IMR-90 (cell line): ENCODE measurements at regions not wholly inside any gene's neighbourhood (a gene's known extent, or its start where the extent isn't known, plus 50 kb on each side); places are given as distances from the start of the nearest gene placed in this dataset.

Experiments used
- ATAC-seq: fragments of 200-7000 bp; cut with Tn5 transposase; 2 replicates; pipeline ENCODE4 v1.9.1; 2020; ENCODE audit warnings: low read depth, mild to moderate bottlenecking, moderate library complexity
- BruUV-seq: library from RNA; stranded (reverse); fragments of 400-500 nt; replicated peaks from 2 replicates; lab custom pipeline; 2021; lab: Mats Ljungman, UMichigan
- CTCF ChIA-PET: fragments of 300-600 bp; formaldehyde crosslinking; extraction: SDS; loops from one replicate; lab custom pipeline; 2021; ENCODE audit warnings: antibody characterized with exemption; lab: Yijun Ruan, JAX
- POLR2A ChIA-PET: fragments of 300-600 bp; sonication (Branson Sonifier 250); formaldehyde crosslinking; loops from one replicate; lab custom pipeline; 2022; ENCODE audit warnings: antibody characterized with exemption; ENCODE audit not compliant: unreplicated experiment; lab: Charles Lee
- DNase-seq: peaks from one replicate; pipeline ENCODE4 v3.0.0; 2013
- H2AFZ ChIP-seq: replicated peaks from 2 replicates; pipeline ENCODE3; 2013; ENCODE audit warnings: low read length, mild to moderate bottlenecking; ENCODE audit not compliant: poor library complexity
- H2AK5ac ChIP-seq: 2 replicates; pipeline ENCODE4 v1.6.1; 2013; ENCODE audit warnings: low read depth, low read length, inconsistent platforms
- H2AK9ac ChIP-seq: replicated peaks from 2 replicates; pipeline ENCODE3; 2013; ENCODE audit warnings: mild to moderate bottlenecking, low read depth, low read length, moderate library complexity; ENCODE audit not compliant: poor library complexity
- H2BK120ac ChIP-seq: 2 replicates; pipeline ENCODE4 v1.6.1; 2013; ENCODE audit warnings: low read depth, low read length, inconsistent platforms
- H2BK15ac ChIP-seq: 3 replicates; pipeline ENCODE4 v1.6.1; 2013; ENCODE audit warnings: low read depth, low read length, inconsistent platforms
- H2BK20ac ChIP-seq: 2 replicates; pipeline ENCODE4 v1.6.1; 2013; ENCODE audit warnings: low read depth, mild to moderate bottlenecking, inconsistent platforms, low read length, moderate library complexity
- H2BK5ac ChIP-seq: 2 replicates; pipeline ENCODE4 v1.6.1; 2013; ENCODE audit warnings: mild to moderate bottlenecking, low read depth, low read length, inconsistent platforms; ENCODE audit not compliant: poor library complexity, severe bottlenecking
- H3K14ac ChIP-seq: replicated peaks from 2 replicates; pipeline ENCODE4 v1.6.1; 2013; ENCODE audit warnings: low read depth, low read length, inconsistent platforms
- H3K18ac ChIP-seq: 2 replicates; pipeline ENCODE4 v1.6.1; 2013; ENCODE audit warnings: low read depth, low read length, control low read depth
- H3K23ac ChIP-seq: 2 replicates; pipeline ENCODE4 v1.6.1; 2013; ENCODE audit warnings: low read depth, low read length, inconsistent platforms
- H3K27ac ChIP-seq: 2 replicates; pipeline ENCODE4 v1.5.1; 2013; ENCODE audit warnings: mild to moderate bottlenecking, control low read depth, low read length; ENCODE audit not compliant: insufficient read depth
- H3K27me3 ChIP-seq: 2 replicates; pipeline ENCODE4 v1.6.1; 2013; ENCODE audit warnings: low read length; ENCODE audit not compliant: control insufficient read depth, insufficient read depth
- H3K36me3 ChIP-seq: 2 replicates; pipeline ENCODE4 v1.6.1; 2013; ENCODE audit warnings: low read length, mixed read lengths; ENCODE audit not compliant: control insufficient read depth, insufficient read depth
- H3K4ac ChIP-seq: 2 replicates; pipeline ENCODE4 v1.6.1; 2013; ENCODE audit warnings: low read depth, low read length, inconsistent platforms
- H3K4me1 ChIP-seq: 2 replicates; pipeline ENCODE4 v1.6.1; 2013; ENCODE audit warnings: low read length, mixed read lengths; ENCODE audit not compliant: control insufficient read depth, insufficient read depth
- H3K4me2 ChIP-seq: 2 replicates; pipeline ENCODE4 v1.6.1; 2013; ENCODE audit warnings: low read depth, mild to moderate bottlenecking, control low read depth, low read length, moderate library complexity
- H3K4me3 ChIP-seq: 2 replicates; pipeline ENCODE4 v1.5.1; 2013; ENCODE audit warnings: low read depth, mild to moderate bottlenecking, control low read depth, low read length, moderate library complexity; ENCODE audit not compliant: insufficient read depth
- H3K56ac ChIP-seq: 2 replicates; pipeline ENCODE4 v1.6.1; 2013; ENCODE audit warnings: low read length, inconsistent platforms; ENCODE audit not compliant: insufficient read depth; ENCODE audit errors: extremely low read depth
- H3K79me1 ChIP-seq, 2 experiments: 2 replicates each; pipeline ENCODE4 v1.6.1; 2013; ENCODE audit warnings: low read length in 2 of 2, inconsistent platforms in 1 of 2, low read depth in 1 of 2
- H3K9ac ChIP-seq: 2 replicates; pipeline ENCODE4 v1.6.1; 2013; ENCODE audit warnings: low read depth, low read length, control low read depth
- H3K9me1 ChIP-seq: 2 replicates; pipeline ENCODE4 v1.6.1; 2013; ENCODE audit warnings: low read length, inconsistent platforms; ENCODE audit not compliant: insufficient read depth
- H3K9me3 ChIP-seq: 2 replicates; pipeline ENCODE4 v1.6.1; 2013; ENCODE audit warnings: low read length; ENCODE audit not compliant: control insufficient read depth, insufficient read depth
- H4K20me1 ChIP-seq: 2 replicates; pipeline ENCODE4 v1.6.1; 2013; ENCODE audit warnings: low read length, inconsistent platforms; ENCODE audit not compliant: insufficient read depth
- H4K5ac ChIP-seq: 2 replicates; pipeline ENCODE4 v1.6.1; 2013; ENCODE audit warnings: mild to moderate bottlenecking, low read depth, low read length, control low read depth
- H4K8ac ChIP-seq, 2 experiments: 2 replicates each; pipeline ENCODE4 v1.6.1; 2013; ENCODE audit warnings: low read depth in 2 of 2, low read length in 2 of 2, control low read depth in 1 of 2, inconsistent platforms in 1 of 2
- H4K91ac ChIP-seq: 2 replicates; pipeline ENCODE4 v1.6.1; 2013; ENCODE audit warnings: low read depth, low read length, inconsistent platforms; ENCODE audit not compliant: insufficient read depth
- CEBPB ChIP-seq: IDR thresholded peaks from 2 replicates; pipeline ENCODE4 v1.6.1; 2012; ENCODE audit warnings: low read depth, low read length, improper control_type of control experiment
- CHD1 ChIP-seq: IDR thresholded peaks from 2 replicates; pipeline ENCODE4 v1.6.1; 2012; ENCODE audit warnings: low read depth, low read length, improper control_type of control experiment
- MAFK ChIP-seq: IDR thresholded peaks from 2 replicates; pipeline ENCODE4 v1.6.1; 2012; ENCODE audit warnings: low read depth, low read length, improper control_type of control experiment
- MAZ ChIP-seq: IDR thresholded peaks from 2 replicates; pipeline ENCODE4 v1.6.1; 2012; ENCODE audit warnings: low read depth, mild to moderate bottlenecking, low read length, improper control_type of control experiment, moderate library complexity, borderline replicate concordance
- POLR2A ChIP-seq: IDR thresholded peaks from 2 replicates; pipeline ENCODE4 v1.6.1; 2012; ENCODE audit warnings: mild to moderate bottlenecking, low read depth, low read length
- RAD21 ChIP-seq: IDR thresholded peaks from 2 replicates; pipeline ENCODE4 v1.6.1; 2012; ENCODE audit warnings: low read length, improper control_type of control experiment
- RCOR1 ChIP-seq: IDR thresholded peaks from 2 replicates; pipeline ENCODE4 v1.6.1; 2012; ENCODE audit warnings: mild to moderate bottlenecking, low read length, improper control_type of control experiment; ENCODE audit not compliant: insufficient replicate concordance
- SMC3 ChIP-seq: fragments of 150-350 bp; IDR thresholded peaks from 2 replicates; pipeline ENCODE4 v1.6.1; 2016; ENCODE audit warnings: low read depth, mild to moderate bottlenecking, antibody characterized with exemption, low read length, moderate library complexity
- WGBS, 2 experiments: methylation state at CpG; one replicate each; pipeline versions ENCODE4 v1.1.5 to v1.1.7; 2013; ENCODE audit warnings: missing lambda C conversion rate in 2 of 2; ENCODE audit not compliant: insufficient read length in 1 of 2; ENCODE audit errors: extremely low coverage in 2 of 2; 5-methylcytosine and 5-hydroxymethylcytosine counted together
- dilution Hi-C: fragments of 300-500 bp; cut with HindIII; formaldehyde crosslinking; loops from one replicate; pipeline ENCODE4 v1.14.3; 2018; ENCODE audit warnings: low sequenced_read_pairs; ENCODE audit not compliant: unreplicated experiment
- in situ Hi-C: fragments of 300-500 bp; cut with MboI; formaldehyde crosslinking; loops from 3 replicates; pipeline ENCODE4 v1.14.3; 2019; ENCODE audit warnings: low sequenced_read_pairs, inconsistent platforms, mixed read lengths
- intact Hi-C: fragments of 100-400 bp; cut with micrococcal nuclease; formaldehyde crosslinking; loops from 2 replicates; pipeline ENCODE4 v1.10.0; 2022
- TF ChIP-seq, protein P1 (sequence below): fragments of 150-350 bp; IDR thresholded peaks from 2 replicates; pipeline ENCODE4 v1.6.1; 2016; ENCODE audit warnings: low read depth, mild to moderate bottlenecking, low read length, moderate library complexity, borderline replicate concordance

DNA sequence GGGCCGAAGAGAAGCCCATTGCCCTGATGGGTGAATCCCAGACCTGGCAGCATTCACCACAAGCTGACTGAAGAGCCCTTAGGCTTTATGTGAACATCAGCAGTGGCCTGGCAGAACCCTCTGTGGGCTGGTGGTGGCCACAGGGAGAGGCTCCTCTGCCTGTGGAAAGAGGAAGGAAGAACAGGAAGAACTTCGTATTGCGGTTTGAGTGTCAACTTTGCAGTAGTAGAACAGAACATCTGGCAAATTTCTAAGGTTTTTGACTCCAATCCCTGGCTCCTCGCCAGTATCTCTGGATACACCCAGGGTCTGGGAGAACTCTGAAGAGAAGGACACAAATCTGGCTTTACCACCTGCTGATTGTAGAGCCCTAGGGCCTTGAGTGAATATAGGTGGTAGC, 356.4 kb upstream of the GRAMD2B start:
- Histone ChIP-seq H3K14ac (no peak overlapping the region), H3K27me3 (no peaks in the 10 kb centered on the region), H2BK15ac (no peak overlapping the region), H3K9ac (no peak overlapping the region), H3K4me2 (no peak overlapping the region), H4K8ac (no peak overlapping the region), H3K79me1 (no peaks in the 10 kb centered on the region), H2AK9ac (no peak overlapping the region), H3K9me3 (no peaks in the 10 kb centered on the region), H2BK5ac (no peak overlapping the region), H3K27ac (no peak overlapping the region), H3K4me1 (no peaks in the 10 kb centered on the region), H2BK20ac (no peak overlapping the region), H4K91ac (no peak overlapping the region), H3K18ac (no peak overlapping the region), H2BK120ac (no peak overlapping the region), H3K9me1 (no peaks in the 10 kb centered on the region), H3K36me3 (no peaks in the 10 kb centered on the region), H2AFZ (no peak overlapping the region), H3K4me3 (no peak overlapping the region), H3K4ac (no peak overlapping the region), H4K5ac (no peak overlapping the region), H2AK5ac (no peak overlapping the region), H3K23ac (no peak overlapping the region), H3K56ac (no peak overlapping the region), H4K20me1 (no peaks in the 10 kb centered on the region)
- ATAC-seq: no peak
- dilution Hi-C loops: no loop called here
- BruUV-seq: no TSS peak
- DNase-seq: no peak
- POLR2A ChIA-PET: no interaction called here
- intact Hi-C loops: no loop called here
- no peak for TF ChIP-seq CEBPB
- TF ChIP-seq, protein P1, sequence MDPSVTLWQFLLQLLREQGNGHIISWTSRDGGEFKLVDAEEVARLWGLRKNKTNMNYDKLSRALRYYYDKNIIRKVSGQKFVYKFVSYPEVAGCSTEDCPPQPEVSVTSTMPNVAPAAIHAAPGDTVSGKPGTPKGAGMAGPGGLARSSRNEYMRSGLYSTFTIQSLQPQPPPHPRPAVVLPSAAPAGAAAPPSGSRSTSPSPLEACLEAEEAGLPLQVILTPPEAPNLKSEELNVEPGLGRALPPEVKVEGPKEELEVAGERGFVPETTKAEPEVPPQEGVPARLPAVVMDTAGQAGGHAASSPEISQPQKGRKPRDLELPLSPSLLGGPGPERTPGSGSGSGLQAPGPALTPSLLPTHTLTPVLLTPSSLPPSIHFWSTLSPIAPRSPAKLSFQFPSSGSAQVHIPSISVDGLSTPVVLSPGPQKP: no peak
- TF ChIP-seq POLR2A: no peak
- TF ChIP-seq MAFK: no peak
- no peak for TF ChIP-seq CHD1
- no peak for TF ChIP-seq SMC3
- no peak for TF ChIP-seq RCOR1
- no peak for TF ChIP-seq MAZ
- no peak for TF ChIP-seq RAD21
- WGBS, 2 experiments: no CpG with 5 or more reads among the region's 4 CpGs
- CTCF ChIA-PET: no interaction called here
- in situ Hi-C loops: no loop called here
